HG03342 (cell line): ENCODE measurements at regions not wholly inside any gene's neighbourhood (a gene's known extent, or its start where the extent isn't known, plus 50 kb on each side); places are given as distances from the start of the nearest gene placed in this dataset.

ENCODE experiments used
- ATAC-seq: cut with Tn5 transposase; IDR thresholded peaks from one replicate; pipeline ENCODE4 v1.9.1; 2021; ENCODE audit warnings: mild to moderate bottlenecking, moderate library complexity; ENCODE audit not compliant: unreplicated experiment

DNA sequence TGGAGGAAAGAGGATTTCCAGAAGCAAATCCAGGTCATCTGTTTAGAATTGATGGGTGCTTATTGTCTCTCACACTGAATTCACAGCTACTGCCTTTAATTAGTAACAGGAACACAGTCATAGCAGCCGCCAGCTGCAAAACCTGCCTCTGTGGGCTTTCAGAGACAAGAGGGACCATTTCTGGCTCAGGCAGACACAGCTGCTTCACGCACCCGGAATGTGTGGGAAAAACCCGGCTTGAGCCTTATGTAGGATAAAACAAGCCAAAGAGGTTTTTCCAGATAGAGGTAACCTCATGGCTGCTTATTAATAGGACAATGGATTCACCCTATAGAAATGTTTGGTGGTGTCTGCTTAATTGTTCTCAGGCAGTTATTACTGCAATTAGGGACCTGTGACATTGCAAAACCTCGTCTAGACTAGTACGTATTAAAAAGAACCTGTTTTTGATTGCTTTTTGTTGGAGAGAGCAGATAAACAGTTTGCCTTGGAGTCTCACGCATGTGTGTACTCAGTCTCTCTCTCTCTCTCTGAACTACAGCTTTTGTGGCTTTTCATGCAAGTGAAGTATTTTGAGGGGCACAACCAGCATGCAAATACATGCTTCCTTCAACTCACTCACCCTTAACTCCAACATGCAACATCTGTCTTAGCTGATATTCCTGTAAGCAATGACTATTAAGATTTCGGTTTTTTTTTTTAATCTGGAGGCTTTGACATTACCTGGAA lies 302.7 kb downstream of the PLK2 start:
- ATAC-seq = peak; percentile 83

- no peak for ATAC-seq
Observed at GRCh38 chr5:58156361-58156760, 303.5 kb downstream of the PLK2 start.

- no peak for ATAC-seq
Observed at GRCh38 chr5:58153255-58153654, 306.6 kb downstream of the PLK2 start.

DNA sequence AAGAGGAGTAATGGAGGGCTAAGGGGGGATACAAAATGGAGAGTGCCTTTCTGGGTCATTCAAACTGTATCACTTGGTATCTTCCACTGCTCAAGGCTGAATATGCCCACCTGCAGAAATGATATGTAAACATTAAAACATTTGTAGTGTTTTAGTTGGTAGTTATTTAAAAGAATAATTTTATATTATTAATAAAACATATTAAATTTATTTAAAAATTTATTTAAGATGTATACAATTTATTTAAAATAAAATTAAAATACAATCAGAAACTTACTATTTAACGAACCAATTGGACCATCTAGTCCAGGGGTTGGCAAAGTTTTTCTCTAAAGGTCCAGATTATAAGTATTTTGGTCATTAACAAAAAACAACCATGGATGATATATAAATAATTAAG lies 308.5 kb downstream of the PLK2 start:
- ATAC-seq = no peak

GRCh38 chr5:58150926-58151325 lies 309.0 kb downstream of the PLK2 start:
- no peak for ATAC-seq

DNA sequence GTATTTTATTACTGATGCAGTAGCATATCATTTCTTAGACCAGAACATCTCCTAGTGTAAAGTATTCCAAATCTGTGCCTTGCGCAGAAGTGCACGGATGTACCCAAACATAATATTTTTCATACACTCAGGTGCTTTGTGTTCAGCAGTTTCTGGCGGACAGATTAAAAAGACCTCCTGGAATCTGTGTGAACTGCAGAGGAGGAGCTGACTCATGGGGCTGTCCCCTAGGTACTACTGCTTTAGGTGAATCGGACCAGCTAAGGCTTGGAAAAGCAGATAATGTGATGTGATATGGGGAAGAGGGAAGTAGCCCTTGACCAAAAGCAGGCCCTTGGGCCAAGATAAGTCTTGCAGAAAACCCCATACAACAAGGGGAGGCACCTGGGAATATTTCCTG lies 310.1 kb downstream of the PLK2 start:
- no peak for ATAC-seq

GRCh38 chr5:58149345-58149744 lies 310.5 kb downstream of the PLK2 start:
- no peak for ATAC-seq

GRCh38 chr5:58148254-58148775 lies 311.6 kb downstream of the PLK2 start:
- no peak for ATAC-seq

DNA sequence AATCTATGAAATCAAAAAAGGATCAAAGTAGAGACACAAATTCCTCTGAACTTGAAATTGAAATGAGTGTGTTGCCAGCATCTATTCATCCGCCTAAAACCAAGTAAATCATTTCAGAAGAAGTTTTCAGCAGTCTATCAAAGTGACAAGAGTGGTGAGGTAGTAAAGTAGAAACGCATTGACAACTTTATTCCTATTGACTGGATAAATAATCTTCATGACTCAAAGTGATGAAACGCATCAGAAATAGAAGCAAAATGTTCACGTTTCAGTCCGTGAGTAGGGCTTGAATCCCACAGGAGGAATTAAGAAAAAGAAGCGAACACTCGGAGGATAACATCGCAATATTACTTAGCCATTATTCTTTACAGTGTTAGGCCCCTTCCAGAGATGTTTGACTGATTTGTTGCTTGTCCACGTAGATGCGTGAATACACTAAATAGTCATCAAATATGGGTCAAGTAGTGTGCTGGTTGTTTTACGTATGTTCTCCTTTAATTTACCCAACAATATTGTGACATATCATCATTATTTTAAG lies 314.4 kb downstream of the PLK2 start:
- no peak for ATAC-seq

GRCh38 chr5:58143727-58144126 lies 316.2 kb downstream of the PLK2 start:
- no peak for ATAC-seq

GRCh38 chr5:58143181-58143580 lies 316.7 kb downstream of the PLK2 start:
- ATAC-seq = no peak

DNA sequence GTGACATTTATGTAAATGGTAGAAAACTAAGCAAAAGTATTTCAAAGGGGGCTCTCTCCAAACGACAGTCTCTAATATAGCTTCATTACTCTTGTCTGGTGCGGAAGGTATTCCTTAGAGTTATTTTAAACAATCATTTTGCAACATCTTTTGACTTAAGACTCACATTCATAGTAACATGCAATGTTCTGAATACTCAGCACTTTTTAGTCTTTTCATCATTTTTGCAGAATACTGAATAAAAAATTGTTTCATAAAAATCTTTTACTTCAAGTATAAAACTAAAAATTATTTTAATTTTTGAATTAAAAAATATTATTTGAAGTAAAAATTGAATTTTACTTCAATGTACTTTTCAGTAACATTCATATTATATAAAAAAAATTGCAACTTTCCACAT lies 321.1 kb downstream of the PLK2 start:
- no peak for ATAC-seq

GRCh38 chr5:58136406-58136805 lies 323.5 kb downstream of the PLK2 start:
- no peak for ATAC-seq

- ATAC-seq = no peak
Observed at GRCh38 chr5:58135571-58136335, 324.1 kb downstream of the PLK2 start.

DNA sequence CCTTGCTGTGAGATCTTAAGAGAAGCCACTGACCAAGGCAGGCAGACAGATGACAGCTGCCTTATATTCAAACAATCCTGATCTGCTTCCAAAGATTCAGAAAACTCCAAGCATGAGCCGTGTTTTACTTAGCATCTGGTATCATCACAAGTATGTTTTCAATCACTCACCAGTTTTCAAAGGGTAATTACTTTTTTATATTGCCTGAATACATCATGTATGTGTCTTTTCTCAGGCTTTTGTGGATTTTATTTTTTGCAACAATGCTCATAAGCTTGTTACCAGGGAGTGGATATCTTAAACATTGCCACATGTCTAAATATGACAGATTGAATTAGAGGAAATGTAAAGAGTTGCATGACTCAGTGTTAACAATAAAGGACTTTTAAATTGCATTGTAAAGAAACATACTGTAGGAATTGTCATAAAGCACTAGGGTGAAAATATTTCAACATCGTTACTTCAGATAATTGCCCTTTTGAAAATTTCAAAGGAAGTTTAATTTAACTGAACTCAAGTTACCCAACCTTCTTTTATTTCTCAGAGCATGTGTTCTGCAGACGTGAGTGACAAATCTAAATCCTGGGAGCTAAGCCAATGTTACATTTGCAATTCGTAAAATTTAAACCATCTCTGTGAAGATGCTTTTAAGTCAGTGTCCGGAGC lies 326.1 kb downstream of the PLK2 start:
- ATAC-seq = no peak

DNA sequence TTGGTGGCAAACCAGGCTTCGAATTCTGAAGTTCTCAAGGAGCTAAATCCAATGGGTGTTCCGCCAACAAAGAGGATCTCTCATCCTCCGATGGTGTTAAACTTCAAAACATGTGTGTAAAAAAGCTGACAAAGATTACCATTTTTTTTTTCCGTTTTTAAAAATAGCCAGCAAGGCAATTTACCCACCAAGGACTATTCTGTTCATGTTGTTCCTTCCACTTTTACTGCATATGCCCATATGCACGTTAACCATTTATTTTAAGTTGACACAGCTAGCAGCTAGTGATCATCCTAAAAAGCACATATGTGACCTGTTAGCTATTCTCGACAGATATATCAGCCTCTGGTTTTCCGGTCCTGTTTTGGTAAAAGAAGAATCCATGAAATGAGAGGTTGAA lies 326.7 kb downstream of the PLK2 start:
- ATAC-seq = no peak

DNA sequence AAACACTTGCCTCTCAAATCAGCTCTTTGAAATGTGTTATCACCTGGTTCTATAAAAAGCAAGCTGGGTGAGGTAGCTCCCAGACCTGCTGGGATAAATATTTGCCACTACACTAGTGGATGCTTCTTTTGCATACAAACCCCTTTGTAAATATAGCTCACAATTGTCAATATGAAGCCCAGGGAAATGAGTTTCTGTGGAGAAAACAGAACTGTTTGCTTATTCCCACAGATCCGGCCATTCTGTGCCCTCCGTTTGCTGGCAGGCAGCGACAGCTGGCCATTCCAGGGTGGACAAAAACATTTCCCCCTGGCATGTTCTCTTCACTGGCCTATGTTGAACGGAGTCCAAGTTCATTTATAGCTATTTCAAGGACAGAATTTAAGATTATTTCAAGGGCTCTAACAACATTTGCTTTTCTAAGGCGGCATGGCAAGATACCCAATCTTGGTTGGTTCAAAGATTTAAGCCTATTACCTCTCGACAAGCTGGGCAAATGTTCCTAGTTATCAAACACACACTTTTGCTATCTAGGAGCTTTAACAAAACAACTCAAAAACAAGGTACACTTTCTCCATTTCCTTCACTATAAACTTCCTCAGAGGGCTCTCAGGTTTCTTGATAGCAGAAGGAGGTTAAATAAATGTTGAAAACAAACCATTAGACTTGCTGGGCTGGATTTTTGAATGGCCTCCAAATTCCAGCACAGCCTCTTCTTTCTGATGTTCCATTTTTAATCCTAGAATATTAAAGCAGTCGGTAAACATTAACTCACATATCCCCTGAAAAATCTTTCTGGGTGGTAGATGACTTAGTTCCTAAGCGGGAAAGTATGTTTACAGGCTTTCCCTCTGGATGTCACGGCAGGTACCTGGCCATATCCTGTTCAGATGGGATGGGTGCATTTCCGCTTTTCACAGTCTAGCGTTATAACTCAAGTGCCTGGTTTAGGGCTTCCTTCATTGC lies 332.3 kb downstream of the PLK2 start:
- ATAC-seq = no peak

DNA sequence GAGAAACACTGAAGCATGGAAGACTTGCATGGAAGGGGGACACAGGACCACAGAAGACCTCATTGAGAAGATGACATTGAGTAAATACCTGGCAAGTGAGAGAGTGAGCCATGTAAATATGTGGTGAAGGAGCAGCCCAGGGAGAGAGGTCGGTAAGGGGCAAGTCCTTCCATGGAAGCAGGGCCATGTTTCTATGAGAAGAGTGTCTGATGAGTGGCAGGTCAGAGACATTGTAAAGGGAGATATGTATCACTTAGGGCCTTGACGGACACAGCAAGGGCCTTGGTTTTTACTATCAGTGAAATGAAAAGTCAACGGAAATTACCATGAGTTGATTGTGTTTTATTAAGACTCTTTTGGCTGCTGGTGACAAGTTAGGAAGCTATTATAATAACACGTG lies 336.4 kb downstream of the PLK2 start:
- ATAC-seq = no peak

DNA sequence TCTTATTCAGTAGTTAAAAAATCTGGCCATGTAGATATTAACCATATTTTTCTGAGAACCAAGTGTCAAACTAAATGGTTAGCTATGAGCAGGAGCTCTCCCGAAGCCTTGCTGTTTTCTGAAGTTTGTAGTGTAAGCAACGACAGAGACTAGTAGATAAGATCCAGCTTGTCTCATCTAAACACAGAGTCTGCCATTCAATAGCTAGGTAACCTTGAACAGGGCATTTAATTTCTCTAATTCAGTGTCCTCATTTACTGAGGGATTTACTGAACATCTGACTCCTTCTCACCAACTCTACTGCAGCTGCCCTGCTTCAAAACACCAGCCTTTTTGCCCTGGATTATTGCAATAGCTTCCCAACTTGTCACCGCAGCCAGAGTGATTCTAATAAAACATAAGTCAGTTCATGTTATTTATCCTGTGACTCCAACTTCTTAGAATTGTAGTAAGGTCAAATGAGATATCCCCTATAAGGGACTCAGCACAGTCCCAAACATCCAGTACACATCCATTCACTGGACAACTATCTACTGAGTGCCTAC lies 337.0 kb downstream of the PLK2 start:
- ATAC-seq = no peak

- no peak for ATAC-seq
Observed at GRCh38 chr5:58122157-58122556, 337.7 kb downstream of the PLK2 start.
